Lung (tissue), 11 donors: ENCODE measurements at regions not wholly inside any gene's neighbourhood (a gene's known extent, or its start where the extent isn't known, plus 50 kb on each side); places are given as distances from the start of the nearest gene placed in this dataset.

Experiments
- ATAC-seq: fragments of 200-7000 bp; cut with Tn5 transposase; one replicate; pipeline ENCODE4 v1.9.1; 2020; ENCODE audit warnings: moderate number of reproducible peaks; ENCODE audit not compliant: insufficient read depth, low FRiP score
- DNase-seq, 3 donors: peaks; one replicate each; pipeline ENCODE4 v3.0.0-alpha.2; 2013 to 2017
- H3K27ac ChIP-seq, 2 donors: one replicate each; pipeline ENCODE4 v1.5.1; 2013; ENCODE audit warnings: mild to moderate bottlenecking in 2 of 2, moderate library complexity in 2 of 2, control low read depth in 1 of 2, inconsistent platforms in 1 of 2, low read depth in 1 of 2, low read length in 1 of 2
- H3K27me3 ChIP-seq, 3 donors: one replicate each; pipeline ENCODE4 v1.5.1; 2013; ENCODE audit warnings: low read length in 2 of 3; ENCODE audit not compliant: control insufficient read depth in 3 of 3, insufficient read depth in 3 of 3
- H3K36me3 ChIP-seq, 4 donors: one replicate each; pipeline ENCODE4 v1.5.1; 2013; ENCODE audit warnings: low read length in 4 of 4, mild to moderate bottlenecking in 1 of 4, moderate library complexity in 1 of 4; ENCODE audit not compliant: control insufficient read depth in 4 of 4, insufficient read depth in 4 of 4
- H3K4me1 ChIP-seq, 5 donors: one replicate each; pipeline ENCODE4 v1.5.1; 2013; ENCODE audit warnings: low read length in 5 of 5, mild to moderate bottlenecking in 2 of 5, moderate library complexity in 1 of 5; ENCODE audit not compliant: control insufficient read depth in 5 of 5, insufficient read depth in 5 of 5
- H3K4me3 ChIP-seq: one replicate; pipeline ENCODE4 v1.5.1; 2013; ENCODE audit warnings: mild to moderate bottlenecking, control low read depth, moderate library complexity
- H3K9ac ChIP-seq, 2 donors: one replicate each; pipeline ENCODE4 v1.5.1; 2013; ENCODE audit warnings: low read length in 2 of 2, control low read depth in 1 of 2; ENCODE audit not compliant: insufficient read depth in 1 of 2
- H3K9me3 ChIP-seq, 4 donors: one replicate each; pipeline ENCODE4 v1.5.1; 2013; ENCODE audit warnings: low read length in 3 of 4, mild to moderate bottlenecking in 1 of 4, moderate library complexity in 1 of 4; ENCODE audit not compliant: control insufficient read depth in 4 of 4, insufficient read depth in 3 of 4
- CTCF ChIP-seq: IDR thresholded peaks from 2 replicates; pipeline ENCODE4 v1.5.1; 2012; ENCODE audit warnings: mild to moderate bottlenecking; ENCODE audit errors: control extremely low read depth, extremely low read depth
- WGBS, 2 donors: extraction: QIAGEN DNeasy Blood & Tissue Kit; methylation state at CpG; one replicate each; pipeline ENCODE4 v1.1.7; 2013; 5-methylcytosine and 5-hydroxymethylcytosine counted together
- donor health status: control.
- donor health status: control.
- donor health status: Bipolar disorder and iron deficiency.
- donor health status: healthy.
- donor health status: DM: yes; HTN: yes; CAD: no.

GRCh38 chr5:4113905-4114304, 518.3 kb downstream of the IRX1 start:
- no peak for DNase-seq
- Histone ChIP-seq H3K27ac (no peak overlapping the region), H3K4me1 (no peaks in the 10 kb centered on the region), H3K4me3 (no peak overlapping the region), H3K9ac (no peak overlapping the region), H3K9me3 (peaks cover 0 to 6% (median 0%) of the 10 kb centered on the region in 4 donors), H3K36me3 (no peaks in the 10 kb centered on the region), H3K27me3 (no peaks in the 10 kb centered on the region)
- no peak for ATAC-seq
- no peak for TF ChIP-seq CTCF
- 93 to 94% methylated on average over 9 of the region's 9 CpGs for WGBS, 2 donors

- no peaks in the 10 kb centered on the region for H3K36me3 ChIP-seq
- peaks cover 0 to 9% (median 0%) of the 10 kb centered on the region in 4 donors for H3K9me3 ChIP-seq
- 83 to 86% methylated on average over 4 of the region's 4 CpGs for WGBS, 2 donors
- H3K4me3 ChIP-seq, result no peak overlapping the region
- H3K4me1 ChIP-seq, result no peaks in the 10 kb centered on the region
- H3K9ac ChIP-seq, result no peak overlapping the region
- no peak for ATAC-seq
- DNase-seq, result no peak
- no peaks in the 10 kb centered on the region for H3K27me3 ChIP-seq
- TF ChIP-seq CTCF, result no peak
- H3K27ac ChIP-seq, result no peak overlapping the region
Observed at GRCh38 chr5:4114452-4114851, 518.8 kb downstream of the IRX1 start.

- no peak overlapping the region for H3K27ac ChIP-seq
- no peak for TF ChIP-seq CTCF
- H3K4me1 ChIP-seq, result no peaks in the 10 kb centered on the region
- 76 to 92% methylated on average over 3 of the region's 3 CpGs for WGBS, 2 donors
- DNase-seq (no peak), ATAC-seq (no peak)
- H3K9ac ChIP-seq, result no peak overlapping the region
- H3K27me3 ChIP-seq, result no peaks in the 10 kb centered on the region
- peaks cover 0 to 9% (median 0%) of the 10 kb centered on the region in 4 donors for H3K9me3 ChIP-seq
- no peaks in the 10 kb centered on the region for H3K36me3 ChIP-seq
- no peak overlapping the region for H3K4me3 ChIP-seq
Observed at GRCh38 chr5:4116834-4117233, 521.2 kb downstream of the IRX1 start.

- WGBS, 2 donors, result 31 to 53% methylated on average over 7 of the region's 7 CpGs
Observed at GRCh38 chr5:4124221-4124970, 528.8 kb downstream of the IRX1 start.

More at GRCh38 chr5:4124221-4124970, 528.8 kb downstream of the IRX1 start:
- DNase-seq, result no peak
- H3K27ac ChIP-seq, result no peak overlapping the region
- H3K9me3 ChIP-seq, result peaks cover 0 to 4% (median 1%) of the 10 kb centered on the region in 4 donors
- H3K36me3 ChIP-seq, result no peaks in the 10 kb centered on the region
- no peak overlapping the region for H3K4me3 ChIP-seq
- no peak overlapping the region for H3K9ac ChIP-seq
- no peaks in the 10 kb centered on the region for H3K27me3 ChIP-seq
- no peak for TF ChIP-seq CTCF
- no peaks in the 10 kb centered on the region for H3K4me1 ChIP-seq
- ATAC-seq, result no peak
